ENCODE measurements at regions not wholly inside any gene's neighbourhood (a gene's known extent, or its start where the extent isn't known, plus 50 kb on each side); places are given as distances from the start of the nearest gene placed in this dataset.
"Not testable (repeated sequence)": the region's sequence is repeated elsewhere in the genome, so short reads cannot be mapped to it uniquely, and the experiment has no call there.

- H3K4me3 ChIP-seq: no peak overlapping the region
- H3K27me3 ChIP-seq: no peaks in the 10 kb centered on the region
- no peak for DNase-seq
- no peaks in the 10 kb centered on the region for H3K9me3 ChIP-seq
- no peaks in the 10 kb centered on the region for H3K36me3 ChIP-seq
These were observed 56.0 kb upstream of the MID1 start for GRCh38 chrX:10676235-10676957.

GRCh38 chrX:10677490-10677889, 57.1 kb upstream of the MID1 start:
- Histone ChIP-seq H3K4me3 (no peak overlapping the region), H3K36me3 (no peaks in the 10 kb centered on the region), H3K9me3 (no peaks in the 10 kb centered on the region), H3K27me3 (no peaks in the 10 kb centered on the region)
- peak; percentile 12 for DNase-seq

- no peak for DNase-seq
- H3K27me3 ChIP-seq: no peaks in the 10 kb centered on the region
- no peaks in the 10 kb centered on the region for H3K36me3 ChIP-seq
These were observed 59.0 kb upstream of the MID1 start for GRCh38 chrX:10679387-10679786.

GRCh38 chrX:10681167-10681566, 60.8 kb upstream of the MID1 start:
- Histone ChIP-seq H3K9me3 (no peaks in the 10 kb centered on the region), H3K4me3 (no peak overlapping the region)

More at GRCh38 chrX:10679387-10679786, 59.0 kb upstream of the MID1 start:
- H3K9me3 ChIP-seq: no peaks in the 10 kb centered on the region
- H3K4me3 ChIP-seq: no peak overlapping the region

GRCh38 chrX:10683631-10684030, 63.2 kb upstream of the MID1 start:
- not testable (repeated sequence) for DNase-seq, H3K4me3 ChIP-seq, H3K36me3 ChIP-seq, H3K9me3 ChIP-seq, H3K27me3 ChIP-seq

More at GRCh38 chrX:10681167-10681566, 60.8 kb upstream of the MID1 start:
- Histone ChIP-seq H3K36me3 (no peaks in the 10 kb centered on the region), H3K27me3 (no peaks in the 10 kb centered on the region)
- DNase-seq: no peak

GRCh38 chrX:10685923-10686595, 65.7 kb upstream of the MID1 start:
- no peak for DNase-seq
- H3K36me3 ChIP-seq: no peaks in the 10 kb centered on the region
- H3K4me3 ChIP-seq: no peak overlapping the region
- no peaks in the 10 kb centered on the region for H3K27me3 ChIP-seq
- no peaks in the 10 kb centered on the region for H3K9me3 ChIP-seq

- H3K4me3 ChIP-seq, H3K36me3 ChIP-seq, DNase-seq, H3K9me3 ChIP-seq, H3K27me3 ChIP-seq: not testable (repeated sequence)
These were observed 71.4 kb upstream of the MID1 start for GRCh38 chrX:10691751-10692150.

GRCh38 chrX:10697616-10698317, 77.4 kb upstream of the MID1 start:
- DNase-seq: no peak
- no peaks in the 10 kb centered on the region for H3K27me3 ChIP-seq
- no peak overlapping the region for H3K4me3 ChIP-seq
- no peaks in the 10 kb centered on the region for H3K9me3 ChIP-seq
- H3K36me3 ChIP-seq: no peaks in the 10 kb centered on the region

- no peak for DNase-seq
- Histone ChIP-seq H3K36me3 (no peaks in the 10 kb centered on the region), H3K27me3 (no peaks in the 10 kb centered on the region), H3K4me3 (no peak overlapping the region), H3K9me3 (no peaks in the 10 kb centered on the region)
These were observed 77.9 kb upstream of the MID1 start for GRCh38 chrX:10698318-10698640.

GRCh38 chrX:10702031-10702430, 81.6 kb upstream of the MID1 start:
- no peak overlapping the region for H3K4me3 ChIP-seq
- no peak for DNase-seq
- H3K27me3 ChIP-seq: no peaks in the 10 kb centered on the region
- no peaks in the 10 kb centered on the region for H3K9me3 ChIP-seq
- H3K36me3 ChIP-seq: no peaks in the 10 kb centered on the region

GRCh38 chrX:10706342-10706741, 86.0 kb upstream of the MID1 start:
- not testable (repeated sequence) for H3K4me3 ChIP-seq, H3K36me3 ChIP-seq, DNase-seq, H3K9me3 ChIP-seq, H3K27me3 ChIP-seq

- Histone ChIP-seq H3K4me3 (no peak overlapping the region), H3K9me3 (no peaks in the 10 kb centered on the region), H3K27me3 (no peaks in the 10 kb centered on the region), H3K36me3 (no peaks in the 10 kb centered on the region)
- no peak for DNase-seq
These were observed 87.4 kb upstream of the MID1 start for GRCh38 chrX:10707773-10708172.

GRCh38 chrX:10709276-10709675, 88.9 kb upstream of the MID1 start:
- DNase-seq: no peak
- Histone ChIP-seq H3K9me3 (no peaks in the 10 kb centered on the region), H3K4me3 (no peak overlapping the region), H3K36me3 (no peaks in the 10 kb centered on the region), H3K27me3 (no peaks in the 10 kb centered on the region)

GRCh38 chrX:10714531-10714930, 94.1 kb upstream of the MID1 start:
- H3K36me3 ChIP-seq: no peaks in the 10 kb centered on the region
- H3K27me3 ChIP-seq: no peaks in the 10 kb centered on the region
- no peak for DNase-seq
- no peak overlapping the region for H3K4me3 ChIP-seq
- no peaks in the 10 kb centered on the region for H3K9me3 ChIP-seq

GRCh38 chrX:10722851-10723250, 102.5 kb upstream of the MID1 start:
- Histone ChIP-seq H3K4me3 (no peak overlapping the region), H3K36me3 (no peaks in the 10 kb centered on the region), H3K9me3 (no peaks in the 10 kb centered on the region), H3K27me3 (no peaks in the 10 kb centered on the region)
- peak; percentile 20 for DNase-seq

GRCh38 chrX:10725071-10725470, 104.7 kb upstream of the MID1 start:
- Histone ChIP-seq H3K36me3 (no peaks in the 10 kb centered on the region), H3K9me3 (no peaks in the 10 kb centered on the region), H3K27me3 (no peaks in the 10 kb centered on the region), H3K4me3 (no peak overlapping the region)
- no peak for DNase-seq

- H3K9me3 ChIP-seq: no peaks in the 10 kb centered on the region
- peak; percentile 5 for DNase-seq
- H3K4me3 ChIP-seq: no peak overlapping the region
- no peaks in the 10 kb centered on the region for H3K27me3 ChIP-seq
- no peaks in the 10 kb centered on the region for H3K36me3 ChIP-seq
These were observed 106.3 kb upstream of the MID1 start for GRCh38 chrX:10726647-10727046.

All from MG63 (cell line).